ENCODE measurements at regions not wholly inside any gene's neighbourhood (a gene's known extent, or its start where the extent isn't known, plus 50 kb on each side); places are given as distances from the start of the nearest gene placed in this dataset.

DNA sequence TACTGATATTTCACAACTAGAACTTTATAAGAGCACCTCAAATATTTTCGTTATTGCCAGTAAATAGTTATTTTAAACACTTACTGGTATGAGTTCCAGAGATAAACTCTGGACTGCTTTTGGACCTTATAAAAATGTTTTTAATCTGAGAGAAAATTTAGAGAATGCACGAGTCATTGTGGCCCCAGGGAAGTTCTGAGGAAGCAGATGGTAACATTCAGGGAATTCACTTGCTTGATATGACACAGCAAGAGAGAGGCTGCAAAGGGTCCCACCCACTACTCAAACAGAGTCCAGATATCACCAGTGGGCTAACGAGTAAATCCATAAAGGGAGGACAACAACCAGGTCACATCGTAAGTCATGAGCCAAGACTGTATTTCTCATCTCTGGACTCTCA is 526.8 kb downstream of the TDRD15 start:
- no peak for DNase-seq

- DNase-seq, result no peak
These were observed 531.4 kb downstream of the TDRD15 start for GRCh38 chr2:21655136-21655535.

DNA sequence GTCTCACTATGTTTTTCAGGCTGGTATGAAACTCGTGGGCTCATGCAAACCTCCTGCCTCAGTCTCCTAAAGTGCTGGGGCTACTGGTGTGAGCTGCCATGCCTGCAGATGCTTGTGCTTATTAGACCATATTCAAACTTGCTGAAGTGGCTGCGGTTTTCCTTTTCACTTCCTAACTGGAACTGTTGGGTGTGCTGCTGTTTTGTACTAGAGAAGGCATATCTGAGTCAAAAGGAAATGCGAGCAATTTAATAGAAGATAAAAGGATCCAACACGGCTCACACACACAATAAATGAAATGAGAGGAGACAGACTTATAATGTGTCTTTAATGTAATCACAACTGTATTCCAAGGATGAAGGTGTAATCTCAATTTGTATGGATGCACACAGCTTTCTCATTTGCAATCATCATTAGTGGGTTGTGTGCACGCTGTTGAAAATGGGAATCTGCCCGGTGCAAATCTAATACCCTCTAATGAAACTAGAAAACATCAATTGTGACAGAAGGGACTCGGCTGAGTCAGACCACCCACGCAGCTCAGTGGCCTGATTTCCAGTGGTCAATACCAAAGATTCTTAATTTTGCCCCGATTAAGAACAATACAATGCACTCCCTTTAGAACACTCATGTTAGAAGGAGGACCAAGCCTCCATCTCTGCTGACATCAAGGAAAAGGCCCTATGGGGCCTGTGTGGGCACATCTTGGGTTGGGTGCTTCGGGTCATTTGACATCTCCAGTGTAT is 532.7 kb downstream of the TDRD15 start:
- DNase-seq, result no peak

GRCh38 chr2:21657445-21657844 is 533.7 kb downstream of the TDRD15 start:
- no peak for DNase-seq

DNA sequence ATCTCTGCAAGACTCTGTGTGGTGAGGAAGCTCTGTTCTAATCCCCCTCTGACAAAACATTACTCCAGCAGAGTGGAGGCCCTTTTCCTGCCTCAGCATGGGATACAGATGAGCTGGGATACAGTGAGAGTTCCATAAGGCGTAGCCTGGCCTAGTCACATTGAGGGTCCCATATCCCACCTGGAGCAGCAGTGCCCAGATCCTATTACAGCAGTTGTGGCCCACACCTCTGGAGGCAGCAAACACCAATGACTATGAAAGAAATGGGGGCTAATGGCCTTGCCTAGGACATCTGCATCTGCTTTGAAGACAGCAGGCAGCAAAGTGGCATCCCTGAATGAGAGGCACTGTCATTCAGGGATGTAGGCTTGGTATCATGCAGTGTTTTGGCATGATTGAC is 534.5 kb downstream of the TDRD15 start:
- no peak for DNase-seq

- DNase-seq, result no peak
These were observed 535.2 kb downstream of the TDRD15 start for GRCh38 chr2:21658907-21659477.

GRCh38 chr2:21664083-21664482 is 540.3 kb downstream of the TDRD15 start:
- DNase-seq, result no peak

- DNase-seq, result no peak
These were observed 543.9 kb downstream of the TDRD15 start for GRCh38 chr2:21667638-21668037.

GRCh38 chr2:21668078-21668710 is 544.4 kb downstream of the TDRD15 start:
- DNase-seq, result no peak

DNA sequence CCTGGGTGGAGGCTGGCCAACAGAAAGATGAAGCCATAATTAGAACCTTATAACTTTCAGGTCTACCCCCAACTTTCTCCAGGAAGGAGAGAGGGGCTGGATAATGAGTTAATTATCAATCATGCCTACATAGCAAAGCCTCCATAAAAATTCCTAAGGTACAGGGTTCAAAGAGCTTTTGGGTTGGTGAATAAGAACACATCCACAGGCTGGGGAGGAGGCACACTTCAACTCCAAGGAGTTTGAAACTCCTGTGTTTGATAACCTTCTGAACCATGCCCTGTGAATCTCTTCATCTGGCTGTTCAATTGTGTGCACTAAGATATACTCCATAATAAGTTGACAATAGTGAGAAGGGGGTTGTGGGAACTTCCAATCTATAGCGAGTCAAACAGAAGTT is 552.3 kb downstream of the TDRD15 start:
- DNase-seq, result no peak

DNA sequence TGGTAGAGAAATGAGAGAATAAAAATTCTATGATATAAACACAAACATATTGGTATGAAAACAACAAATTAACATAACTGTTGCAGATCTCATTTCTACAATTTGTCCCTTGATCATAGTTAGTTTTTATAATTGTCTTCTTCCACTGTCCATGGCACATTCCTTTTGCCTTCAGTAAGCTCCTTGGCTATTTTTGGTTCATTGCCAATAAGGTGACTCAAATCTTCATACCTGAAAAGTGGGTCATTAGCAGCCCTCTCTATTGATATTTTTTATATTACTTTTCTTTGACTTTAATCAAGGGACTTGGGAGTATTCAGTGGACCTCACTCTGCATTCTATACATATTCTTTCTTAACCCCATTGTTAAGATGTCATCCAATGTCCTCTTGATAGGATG is 552.9 kb downstream of the TDRD15 start:
- no peak for DNase-seq

- no peak for DNase-seq
These were observed 560.1 kb downstream of the TDRD15 start for GRCh38 chr2:21683838-21684237.

- DNase-seq, result no peak
These were observed 563.8 kb downstream of the TDRD15 start for GRCh38 chr2:21687589-21687988.

- DNase-seq, result no peak
These were observed 566.2 kb downstream of the TDRD15 start for GRCh38 chr2:21690005-21690404.

DNA sequence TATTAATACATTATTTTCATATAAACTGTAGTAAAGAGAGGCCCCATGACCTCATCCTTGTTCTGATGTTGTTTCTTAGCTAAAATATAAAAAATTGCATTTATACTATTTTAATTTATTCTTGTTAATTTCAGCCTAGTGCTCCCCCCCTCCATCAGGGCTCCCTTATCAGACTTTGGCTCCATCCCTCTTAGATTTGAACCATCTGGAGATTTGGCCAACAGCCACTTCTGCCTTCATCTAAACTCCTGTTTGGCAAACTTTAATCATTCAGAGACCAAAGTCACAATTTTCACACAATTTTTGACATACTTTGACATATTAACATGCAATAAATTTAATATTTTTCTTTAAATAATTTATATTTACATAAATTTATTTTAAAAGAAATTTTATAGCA is 569.3 kb downstream of the TDRD15 start:
- DNase-seq, result peak; percentile 21

DNA sequence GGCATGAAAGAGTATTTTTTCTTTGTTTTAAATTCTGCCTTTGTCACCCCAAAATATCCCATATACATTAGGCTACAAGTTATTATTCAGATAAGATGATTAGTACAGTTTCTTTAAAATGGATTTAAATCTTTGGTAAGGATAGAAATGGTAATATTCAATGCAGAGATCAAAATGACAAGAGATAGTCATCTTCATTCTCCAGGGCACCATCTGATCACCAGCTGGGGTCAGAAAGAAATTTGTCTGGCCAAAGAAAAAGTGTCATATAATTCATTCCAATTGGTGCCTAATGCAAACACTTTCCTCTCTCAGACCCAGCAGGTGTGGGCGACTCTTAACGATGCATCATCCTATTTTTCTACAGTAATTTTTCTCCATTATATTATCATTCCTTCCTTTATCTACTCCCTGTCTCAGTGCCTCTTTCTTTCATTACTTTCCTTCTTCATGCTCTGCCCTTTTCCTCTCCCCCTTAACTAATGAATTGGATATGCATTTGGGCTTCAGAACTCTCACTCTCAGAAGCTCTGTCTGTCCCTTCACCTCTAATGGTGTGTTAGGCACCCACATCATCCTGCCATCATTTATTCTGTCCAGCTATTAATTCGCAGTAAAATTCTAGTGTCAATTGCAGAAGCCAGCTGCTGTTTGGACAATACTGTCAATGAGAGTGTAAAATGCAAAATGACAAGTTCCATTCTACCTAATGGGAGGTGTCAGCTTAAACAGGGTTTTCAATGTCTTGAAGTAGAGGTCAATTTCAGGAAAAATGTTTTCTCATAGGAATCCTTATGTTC is 570.5 kb downstream of the TDRD15 start:
- DNase-seq, result no peak

DNA sequence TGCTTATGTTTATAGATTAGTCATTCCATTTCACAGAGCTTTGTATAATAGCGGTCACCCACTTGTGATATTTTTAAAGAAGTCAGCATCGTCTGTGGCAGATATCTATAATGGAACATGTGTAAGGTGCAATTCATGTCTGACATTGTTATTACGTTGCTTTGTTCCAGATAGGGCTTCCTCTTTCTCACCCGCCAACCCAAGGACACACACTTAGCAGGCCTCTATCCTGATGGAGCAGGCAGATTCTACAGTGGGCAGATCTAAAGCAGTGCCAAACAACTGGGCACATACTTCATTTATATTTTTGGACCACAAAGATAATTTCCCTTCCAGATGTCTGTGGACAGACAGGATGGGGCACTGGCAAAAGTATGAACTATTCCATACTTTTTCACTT is 573.1 kb downstream of the TDRD15 start:
- no peak for DNase-seq

DNA sequence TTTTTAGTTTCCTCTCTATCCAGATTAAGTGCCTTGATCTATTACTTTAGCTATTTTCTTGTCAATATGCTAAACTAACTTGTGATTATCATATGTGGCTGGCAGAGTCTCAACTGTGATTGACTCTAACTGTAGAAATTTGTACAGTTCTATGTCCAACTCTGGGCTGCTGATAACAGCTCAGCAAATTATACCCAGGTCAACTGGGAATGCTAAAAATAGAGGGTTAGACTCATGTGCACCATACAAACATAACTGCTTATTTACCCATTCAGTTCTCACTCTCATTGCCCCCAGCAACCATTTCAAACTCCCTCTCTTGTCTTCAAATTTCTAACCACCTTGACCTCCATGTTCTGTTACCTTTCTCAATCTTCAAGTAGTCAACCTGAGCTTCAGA is 576.9 kb downstream of the TDRD15 start:
- DNase-seq, result no peak

DNA sequence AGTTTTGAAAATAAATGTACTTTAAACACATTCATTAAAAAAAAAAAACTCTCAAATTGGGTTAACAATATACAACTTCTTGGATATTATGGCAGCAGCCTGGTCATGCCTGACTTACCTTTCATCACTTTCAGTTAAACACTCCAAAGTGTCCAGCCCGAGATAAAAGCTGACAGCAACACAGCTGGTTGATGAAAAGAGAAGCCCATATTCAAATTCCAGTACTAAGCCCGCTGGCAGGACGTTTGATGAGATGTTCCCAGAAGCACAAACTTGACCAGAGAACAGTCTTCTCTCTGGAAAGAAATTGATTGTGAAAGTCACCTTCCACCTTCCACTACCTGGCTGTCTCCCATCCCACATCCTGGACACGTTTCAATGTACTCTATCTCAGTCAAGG is 586.3 kb downstream of the TDRD15 start:
- DNase-seq, result no peak

GRCh38 chr2:21710496-21710895 is 586.7 kb downstream of the TDRD15 start:
- no peak for DNase-seq

GRCh38 chr2:21715887-21716286 is 592.1 kb downstream of the TDRD15 start:
- DNase-seq, result no peak

DNA sequence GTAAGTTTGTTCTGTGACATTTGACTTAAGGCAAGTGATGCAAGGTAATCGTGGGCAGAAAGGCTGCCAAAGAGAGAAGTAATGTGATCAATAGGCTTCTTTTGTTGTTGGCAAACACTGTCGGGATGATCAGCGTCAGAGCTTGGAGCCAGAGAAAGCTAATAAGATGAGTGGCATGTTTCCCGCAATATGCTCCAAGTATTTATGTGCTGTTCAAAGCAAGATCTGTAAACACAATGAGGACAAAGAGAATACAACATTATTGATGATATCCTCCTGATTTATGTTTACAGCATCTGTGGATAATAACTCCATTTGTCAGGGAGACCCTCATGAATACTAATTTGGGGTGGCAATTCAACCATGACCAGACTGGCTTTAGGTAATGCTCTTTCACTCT is 603.3 kb downstream of the TDRD15 start:
- DNase-seq, result peak; percentile 12

GRCh38 chr2:21728133-21728532 is 604.4 kb downstream of the TDRD15 start:
- DNase-seq, result no peak

DNA sequence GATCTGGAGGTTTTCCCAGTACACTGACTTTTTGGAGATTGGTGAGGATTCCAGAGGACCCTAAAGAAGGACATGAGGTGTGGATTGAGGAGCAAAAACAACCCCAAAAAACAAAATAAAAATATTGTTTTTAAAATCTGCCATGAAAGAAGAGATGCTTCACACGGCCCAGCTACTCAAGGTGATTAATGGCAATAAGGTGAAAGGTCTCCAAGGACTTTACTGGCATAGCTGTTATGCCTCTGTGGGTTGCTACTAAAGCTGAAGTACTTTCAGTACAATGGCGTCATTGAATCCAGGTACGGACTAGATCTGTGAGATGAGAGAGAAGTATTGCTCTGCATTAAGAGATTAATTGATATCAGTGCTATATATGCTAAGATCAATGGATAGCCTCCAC is 606.4 kb downstream of the TDRD15 start:
- DNase-seq, result no peak

Data from NCI-H2171 treated with DMSO at 0.1 percent for 48 hours (cell line).